ENCODE measurements at regions not wholly inside any gene's neighbourhood (a gene's known extent, or its start where the extent isn't known, plus 50 kb on each side); places are given as distances from the start of the nearest gene placed in this dataset.
A peak's percentile ranks its signal among the peaks of the same experiment; 100 is the strongest.
"Not testable (repeated sequence)": the region's sequence is repeated elsewhere in the genome, so short reads cannot be mapped to it uniquely, and the experiment has no call there.

DNA sequence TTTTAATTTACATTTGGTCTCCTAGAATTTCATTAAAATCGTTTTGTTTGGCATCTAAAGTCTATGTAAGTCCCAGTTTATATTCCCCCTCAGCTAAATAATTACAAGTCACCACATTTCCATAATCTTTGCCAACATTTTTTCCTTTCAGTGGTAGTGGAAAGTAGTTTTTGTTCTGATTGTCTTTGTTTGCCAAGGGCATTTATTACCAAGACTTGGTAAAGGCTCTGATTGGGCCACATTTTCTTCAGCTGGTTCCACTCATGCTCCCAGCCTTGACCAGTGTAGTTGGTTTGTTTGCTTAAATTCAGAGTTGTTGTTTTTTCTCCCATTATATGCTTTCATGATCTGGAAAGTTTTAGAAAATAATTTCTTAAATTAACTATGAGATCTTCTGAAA is 153.4 kb upstream of the MME start:
- Histone ChIP-seq H3K27ac (ENCODE audit: low read length) (no peak overlapping the region), H3K9ac (ENCODE audit: low read length) (no peak overlapping the region), H4K20me1 (ENCODE audit: insufficient read depth, low read length) (no peaks in the 10 kb centered on the region), H3K9me3 (ENCODE audit: insufficient read depth, low read length) (no peaks in the 10 kb centered on the region), H2AFZ (ENCODE audit: low read depth, low read length) (no peak overlapping the region), H3K4me1 (ENCODE audit: low read length) (no peaks in the 10 kb centered on the region), H3K4me3 (ENCODE audit: low read length) (no peak overlapping the region), H3K36me3 (replicated peaks; ENCODE audit: low read depth, low read length) (no peaks in the 10 kb centered on the region), H3K79me2 (ENCODE audit: low read length) (no peaks in the 10 kb centered on the region), H3K27me3 (ENCODE audit: low read depth, low read length) (no peaks in the 10 kb centered on the region), H3K4me2 (ENCODE audit: low read length) (no peak overlapping the region)
- TF ChIP-seq, protein P1, sequence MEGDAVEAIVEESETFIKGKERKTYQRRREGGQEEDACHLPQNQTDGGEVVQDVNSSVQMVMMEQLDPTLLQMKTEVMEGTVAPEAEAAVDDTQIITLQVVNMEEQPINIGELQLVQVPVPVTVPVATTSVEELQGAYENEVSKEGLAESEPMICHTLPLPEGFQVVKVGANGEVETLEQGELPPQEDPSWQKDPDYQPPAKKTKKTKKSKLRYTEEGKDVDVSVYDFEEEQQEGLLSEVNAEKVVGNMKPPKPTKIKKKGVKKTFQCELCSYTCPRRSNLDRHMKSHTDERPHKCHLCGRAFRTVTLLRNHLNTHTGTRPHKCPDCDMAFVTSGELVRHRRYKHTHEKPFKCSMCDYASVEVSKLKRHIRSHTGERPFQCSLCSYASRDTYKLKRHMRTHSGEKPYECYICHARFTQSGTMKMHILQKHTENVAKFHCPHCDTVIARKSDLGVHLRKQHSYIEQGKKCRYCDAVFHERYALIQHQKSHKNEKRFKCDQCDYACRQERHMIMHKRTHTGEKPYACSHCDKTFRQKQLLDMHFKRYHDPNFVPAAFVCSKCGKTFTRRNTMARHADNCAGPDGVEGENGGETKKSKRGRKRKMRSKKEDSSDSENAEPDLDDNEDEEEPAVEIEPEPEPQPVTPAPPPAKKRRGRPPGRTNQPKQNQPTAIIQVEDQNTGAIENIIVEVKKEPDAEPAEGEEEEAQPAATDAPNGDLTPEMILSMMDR (IDR thresholded peaks at IDR 0.05; ENCODE audit: low read depth, low read length), result no peak
- no peak for TF ChIP-seq EZH2phosphoT487 (IDR thresholded peaks at IDR 0.05; ENCODE audit: low read depth)

DNA sequence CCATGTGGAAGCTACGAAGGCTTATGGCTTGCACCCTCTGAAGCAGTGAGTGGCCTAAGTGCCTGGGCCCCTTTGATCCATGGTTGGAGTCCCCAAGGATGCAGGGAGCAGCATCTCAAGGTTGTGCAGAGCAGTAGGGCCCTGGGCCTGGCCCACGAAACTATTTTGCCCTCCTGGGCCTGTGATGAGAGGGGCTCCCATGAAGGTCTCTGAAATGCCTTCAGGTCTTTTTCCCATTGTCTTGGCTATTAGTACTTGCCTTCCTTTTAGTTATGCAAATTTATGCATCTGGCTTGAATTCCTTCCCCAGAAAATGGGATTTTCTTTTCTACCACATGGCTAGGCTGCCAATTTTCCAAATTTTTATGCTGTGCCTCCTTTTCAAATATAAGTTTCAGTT is 158.8 kb upstream of the MME start:
- Histone ChIP-seq H3K27ac (ENCODE audit: low read length) (no peak overlapping the region), H3K9ac (ENCODE audit: low read length) (no peak overlapping the region), H2AFZ (ENCODE audit: low read depth, low read length) (no peak overlapping the region), H3K4me2 (ENCODE audit: low read length) (no peak overlapping the region), H3K4me1 (ENCODE audit: low read length) (no peaks in the 10 kb centered on the region), H3K9me3 (ENCODE audit: insufficient read depth, low read length) (no peaks in the 10 kb centered on the region), H3K4me3 (ENCODE audit: low read length) (no peak overlapping the region), H3K79me2 (ENCODE audit: low read length) (no peaks in the 10 kb centered on the region), H4K20me1 (ENCODE audit: insufficient read depth, low read length) (no peaks in the 10 kb centered on the region), H3K36me3 (replicated peaks; ENCODE audit: low read depth, low read length) (no peaks in the 10 kb centered on the region), H3K27me3 (ENCODE audit: low read depth, low read length) (no peaks in the 10 kb centered on the region)
- TF ChIP-seq, protein P1 (IDR thresholded peaks at IDR 0.05; ENCODE audit: low read depth, low read length), result no peak
- no peak for TF ChIP-seq EZH2phosphoT487 (IDR thresholded peaks at IDR 0.05; ENCODE audit: low read depth)

DNA sequence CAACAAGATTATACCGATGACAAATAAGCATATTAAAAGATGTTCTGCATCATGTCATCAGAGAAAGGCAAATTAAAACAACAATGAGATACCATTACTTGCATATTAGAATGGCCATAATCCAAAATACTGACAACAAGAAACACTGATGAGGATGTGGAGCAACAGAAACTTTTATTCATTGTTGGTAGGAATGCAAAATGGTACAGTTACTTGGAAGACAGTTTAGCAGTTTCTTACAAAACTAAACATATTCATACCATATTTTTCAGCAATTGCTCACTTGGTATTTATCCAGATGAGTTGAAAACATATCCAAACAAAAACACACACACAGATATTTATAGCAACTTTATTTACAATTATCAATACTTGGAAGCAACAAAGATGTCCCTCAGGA is 160.9 kb upstream of the MME start:
- H3K4me3 ChIP-seq (ENCODE audit: low read length), result no peak overlapping the region
- TF ChIP-seq EZH2phosphoT487 (IDR thresholded peaks at IDR 0.05; ENCODE audit: low read depth), result no peak
- TF ChIP-seq, protein P1 (IDR thresholded peaks at IDR 0.05; ENCODE audit: low read depth, low read length), result no peak
- H3K27me3 ChIP-seq (ENCODE audit: low read depth, low read length), result no peaks in the 10 kb centered on the region
- no peak overlapping the region for H3K27ac ChIP-seq (ENCODE audit: low read length)
- no peak overlapping the region for H3K4me2 ChIP-seq (ENCODE audit: low read length)
- no peak overlapping the region for H3K9ac ChIP-seq (ENCODE audit: low read length)
- H4K20me1 ChIP-seq (ENCODE audit: insufficient read depth, low read length), result no peaks in the 10 kb centered on the region
- H3K9me3 ChIP-seq (ENCODE audit: insufficient read depth, low read length), result no peaks in the 10 kb centered on the region
- no peaks in the 10 kb centered on the region for H3K4me1 ChIP-seq (ENCODE audit: low read length)
- no peaks in the 10 kb centered on the region for H3K36me3 ChIP-seq (replicated peaks; ENCODE audit: low read depth, low read length)
- no peaks in the 10 kb centered on the region for H3K79me2 ChIP-seq (ENCODE audit: low read length)
- H2AFZ ChIP-seq (ENCODE audit: low read depth, low read length), result no peak overlapping the region

DNA sequence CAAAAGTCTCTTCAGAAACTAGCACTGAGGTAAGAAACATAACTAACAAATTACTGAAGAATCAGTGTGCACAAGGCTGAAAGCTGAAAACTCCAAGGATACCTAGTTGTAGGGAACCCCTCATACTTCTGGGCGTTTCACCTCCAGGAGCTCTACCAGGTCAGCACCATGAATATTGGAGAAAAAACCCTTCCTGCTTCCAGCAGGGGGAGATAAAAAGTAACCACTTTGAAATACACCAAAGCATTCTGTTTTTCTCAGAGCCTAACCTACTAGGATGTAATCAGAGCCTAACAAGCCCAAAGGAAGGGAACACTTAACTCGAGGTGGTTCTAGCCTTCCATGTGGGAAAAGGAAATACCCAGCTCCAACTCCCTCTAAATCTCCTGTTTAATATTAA is 175.8 kb upstream of the MME start:
- H3K36me3 ChIP-seq (replicated peaks; ENCODE audit: low read depth, low read length), result no peaks in the 10 kb centered on the region
- no peak overlapping the region for H3K4me2 ChIP-seq (ENCODE audit: low read length)
- no peaks in the 10 kb centered on the region for H4K20me1 ChIP-seq (ENCODE audit: insufficient read depth, low read length)
- H3K4me3 ChIP-seq (ENCODE audit: low read length), result no peak overlapping the region
- H3K79me2 ChIP-seq (ENCODE audit: low read length), result no peaks in the 10 kb centered on the region
- H2AFZ ChIP-seq (ENCODE audit: low read depth, low read length), result peak overlapping the region; percentile 85
- no peaks in the 10 kb centered on the region for H3K27me3 ChIP-seq (ENCODE audit: low read depth, low read length)
- no peak overlapping the region for H3K9ac ChIP-seq (ENCODE audit: low read length)
- peaks cover 3% of the 10 kb centered on the region; the same call in 1 of the 2 replicates for H3K4me1 ChIP-seq (ENCODE audit: low read length)
- H3K27ac ChIP-seq (ENCODE audit: low read length), result no peak overlapping the region
- H3K9me3 ChIP-seq (ENCODE audit: insufficient read depth, low read length), result no peaks in the 10 kb centered on the region
- TF ChIP-seq, protein P1 (IDR thresholded peaks at IDR 0.05; ENCODE audit: low read depth, low read length), result peak; percentile 57
- TF ChIP-seq EZH2phosphoT487 (IDR thresholded peaks at IDR 0.05; ENCODE audit: low read depth), result no peak

DNA sequence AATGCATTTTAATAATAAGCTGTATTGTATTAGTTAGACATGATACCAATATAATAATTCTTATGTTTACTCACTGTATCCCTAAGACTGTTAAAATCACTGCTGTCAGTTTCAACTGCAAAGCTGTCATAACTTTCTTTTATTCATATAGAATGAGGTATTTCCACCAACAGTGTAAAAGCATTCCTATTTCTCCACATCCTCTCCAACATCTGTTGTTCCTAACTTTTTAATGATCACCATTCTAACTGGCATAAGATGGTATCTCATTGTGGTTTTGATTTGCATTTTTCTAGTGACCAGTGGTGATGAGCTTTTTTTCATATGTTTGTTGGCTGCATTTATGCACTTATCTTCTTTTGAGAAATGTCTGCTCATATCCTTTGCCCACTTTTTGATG is 177.6 kb upstream of the MME start:
- H3K4me2 ChIP-seq (ENCODE audit: low read length); H3K9me3 ChIP-seq (ENCODE audit: insufficient read depth, low read length); H3K4me1 ChIP-seq (ENCODE audit: low read length); H3K9ac ChIP-seq (ENCODE audit: low read length); H3K4me3 ChIP-seq (ENCODE audit: low read length); H3K79me2 ChIP-seq (ENCODE audit: low read length); H3K27ac ChIP-seq (ENCODE audit: low read length); H4K20me1 ChIP-seq (ENCODE audit: insufficient read depth, low read length); H3K36me3 ChIP-seq (replicated peaks; ENCODE audit: low read depth, low read length); H2AFZ ChIP-seq (ENCODE audit: low read depth, low read length); H3K27me3 ChIP-seq (ENCODE audit: low read depth, low read length): not testable (repeated sequence)
